ENCODE measurements at regions not wholly inside any gene's neighbourhood (a gene's known extent, or its start where the extent isn't known, plus 50 kb on each side); places are given as distances from the start of the nearest gene placed in this dataset.

- intact Hi-C loops (cut with DNase I): loop anchor here in 1 of 2 donors (10.0 kb wide), 1 partner anchor 302 kb away; no protein-coding TSS in a partner anchor
- DNase-seq (ENCODE audit: low spot score): no peak
Observed at GRCh38 chr14:31942166-31942841, 134.8 kb upstream of the ARHGAP5 start.

- no peak for DNase-seq (ENCODE audit: low spot score)
- intact Hi-C loops (cut with DNase I): loop anchor here in 1 of 2 donors (10.0 kb wide), 1 partner anchor 301 kb away; no protein-coding TSS in a partner anchor
Observed at GRCh38 chr14:31943217-31943799, 133.8 kb upstream of the ARHGAP5 start.

DNA sequence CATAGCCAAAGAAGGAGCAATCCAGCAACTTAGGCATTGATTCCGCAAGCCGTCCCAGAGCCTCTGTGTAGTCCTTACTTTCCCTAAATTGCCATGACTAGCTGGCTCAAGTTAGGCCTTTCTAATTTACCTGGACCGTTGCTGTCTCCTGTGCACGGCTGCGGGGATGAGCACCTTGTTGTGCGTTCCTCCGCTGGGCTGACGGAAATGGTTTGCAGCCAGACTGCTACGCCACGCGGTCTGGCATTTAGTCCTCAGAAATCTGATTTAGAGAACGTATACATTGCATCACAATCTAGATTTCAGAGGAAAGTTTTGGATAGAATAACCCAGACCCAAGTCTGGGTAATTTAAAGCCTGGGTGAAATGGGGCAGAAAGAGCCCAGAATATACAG, 133.2 kb upstream of the ARHGAP5 start:
- intact Hi-C loops (cut with DNase I): loop anchor here in 1 of 2 donors (10.0 kb wide), 1 partner anchor 301 kb away; no protein-coding TSS in a partner anchor

GRCh38 chr14:31944256-31945073, 132.6 kb upstream of the ARHGAP5 start:
- DNase-seq (ENCODE audit: low spot score): no peak
- intact Hi-C loops (cut with DNase I): loop anchor here in 1 of 2 donors (10.0 kb wide), 1 partner anchor 300 kb away; no protein-coding TSS in a partner anchor

More for the DNA sequence above, 133.2 kb upstream of the ARHGAP5 start:
- no peak for DNase-seq (ENCODE audit: low spot score)

DNA sequence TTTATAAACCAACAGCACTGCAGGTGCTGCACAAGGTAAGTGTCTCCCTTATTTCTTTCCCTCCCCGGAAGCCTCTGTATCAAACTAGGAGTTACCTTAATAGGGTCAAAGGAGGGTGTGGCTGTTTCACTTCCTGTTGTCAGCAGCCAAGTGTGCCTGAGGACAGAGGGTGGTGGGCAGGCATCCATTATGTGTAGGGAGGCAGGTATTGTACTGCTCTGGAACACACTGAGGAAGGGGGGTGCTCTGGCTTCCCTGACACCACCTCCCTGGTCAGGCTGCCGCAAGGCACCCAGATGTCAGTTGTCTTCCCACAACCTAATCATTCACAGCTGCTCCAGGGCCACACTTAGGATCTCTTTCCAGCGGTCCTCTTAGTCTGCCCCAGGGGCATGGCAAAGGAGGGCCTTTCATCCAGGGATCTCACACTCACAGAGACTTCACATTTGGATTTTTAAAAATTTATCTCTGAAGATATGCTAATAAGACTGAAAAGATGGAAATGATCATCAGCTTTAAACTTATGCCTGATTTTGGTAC, 132.0 kb upstream of the ARHGAP5 start:
- no peak for DNase-seq (ENCODE audit: low spot score)
- intact Hi-C loops (cut with DNase I): loop anchor here in 1 of 2 donors (10.0 kb wide), 1 partner anchor 300 kb away; no protein-coding TSS in a partner anchor

DNA sequence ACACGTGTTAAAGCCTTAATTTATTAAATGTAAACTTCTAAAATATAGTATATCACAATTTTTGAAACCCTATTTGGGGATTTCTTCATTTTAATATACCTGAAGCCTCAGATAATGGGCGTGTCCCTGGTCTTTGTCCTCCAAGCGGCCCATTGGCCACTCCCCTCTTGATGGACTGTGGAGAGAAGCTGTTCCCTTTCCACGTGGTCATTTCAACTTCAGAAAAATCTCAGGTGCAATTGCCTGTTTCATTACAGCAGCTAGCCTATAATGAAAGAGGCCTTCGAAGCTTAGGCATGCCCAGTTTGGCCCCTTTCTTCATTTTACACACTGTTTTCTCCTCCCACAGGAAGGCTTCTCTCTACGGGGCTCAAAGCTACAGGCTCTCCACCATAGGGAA, 131.4 kb upstream of the ARHGAP5 start:
- intact Hi-C loops (cut with DNase I): loop anchor here in 1 of 2 donors (10.0 kb wide), 1 partner anchor 299 kb away; no protein-coding TSS in a partner anchor

DNA sequence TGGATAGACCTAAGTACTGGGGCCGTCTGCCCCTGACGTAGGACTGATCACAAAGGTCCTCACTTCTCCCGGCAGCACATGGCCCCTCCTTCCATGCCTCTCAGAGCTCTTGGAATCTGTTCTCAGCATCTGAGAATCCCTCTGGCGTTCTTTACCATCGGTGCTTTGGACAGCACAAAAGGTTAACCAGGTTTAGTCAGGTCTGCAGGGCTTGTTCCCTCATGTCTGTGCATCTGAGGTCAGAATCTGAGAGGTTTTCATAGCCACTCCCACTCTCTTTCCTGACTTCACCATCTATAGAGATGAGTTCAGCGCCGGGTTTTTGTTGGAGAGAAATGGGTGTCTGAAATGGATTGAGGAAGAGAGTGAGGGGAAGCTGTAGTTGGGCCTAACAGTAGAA, 130.0 kb upstream of the ARHGAP5 start:
- DNase-seq (ENCODE audit: low spot score): no peak
- intact Hi-C loops (cut with DNase I): loop anchor here in 1 of 2 donors (10.0 kb wide), 1 partner anchor 298 kb away; no protein-coding TSS in a partner anchor

More for the DNA sequence above, 131.4 kb upstream of the ARHGAP5 start:
- DNase-seq (ENCODE audit: low spot score): no peak

- intact Hi-C loops (cut with DNase I): loop anchor here in 1 of 2 donors (2.0 to 10.0 kb wide), 2 partner anchors 69 to 297 kb away; no protein-coding TSS in a partner anchor
- DNase-seq (ENCODE audit: low spot score): no peak
Observed at GRCh38 chr14:31947680-31948595, 129.2 kb upstream of the ARHGAP5 start.

- DNase-seq (ENCODE audit: low spot score): no peak
Observed at GRCh38 chr14:31949709-31950108, 127.4 kb upstream of the ARHGAP5 start.

GRCh38 chr14:31950331-31950730, 126.8 kb upstream of the ARHGAP5 start:
- DNase-seq (ENCODE audit: low spot score): no peak
- intact Hi-C loops (cut with DNase I): no loop called here

More at GRCh38 chr14:31949709-31950108, 127.4 kb upstream of the ARHGAP5 start:
- intact Hi-C loops (cut with DNase I): loop anchor here in 1 of 2 donors (2.0 to 10.0 kb wide), 2 partner anchors 71 to 295 kb away; no protein-coding TSS in a partner anchor

- intact Hi-C loops (cut with DNase I): no loop called here
- peak; percentile 90 for DNase-seq (ENCODE audit: low spot score)
Observed at GRCh38 chr14:31950764-31951637, 126.1 kb upstream of the ARHGAP5 start.

DNA sequence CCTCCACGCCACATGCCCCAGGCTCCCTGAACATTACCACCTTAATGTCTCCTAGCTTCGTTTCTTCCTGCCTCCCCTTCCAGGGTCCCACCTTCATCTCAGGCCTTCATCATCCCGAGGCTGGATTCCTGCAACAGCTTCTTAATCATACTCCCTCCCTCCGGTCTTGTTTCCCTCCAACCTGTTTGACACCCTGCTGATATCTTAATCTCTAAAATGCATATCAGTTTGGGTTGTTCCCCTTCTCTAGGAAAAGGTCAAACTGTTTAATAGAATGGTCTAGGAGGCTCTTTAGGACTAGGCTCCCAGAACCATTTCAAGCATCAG, 125.5 kb upstream of the ARHGAP5 start:
- no peak for DNase-seq (ENCODE audit: low spot score)
- intact Hi-C loops (cut with DNase I): no loop called here

DNA sequence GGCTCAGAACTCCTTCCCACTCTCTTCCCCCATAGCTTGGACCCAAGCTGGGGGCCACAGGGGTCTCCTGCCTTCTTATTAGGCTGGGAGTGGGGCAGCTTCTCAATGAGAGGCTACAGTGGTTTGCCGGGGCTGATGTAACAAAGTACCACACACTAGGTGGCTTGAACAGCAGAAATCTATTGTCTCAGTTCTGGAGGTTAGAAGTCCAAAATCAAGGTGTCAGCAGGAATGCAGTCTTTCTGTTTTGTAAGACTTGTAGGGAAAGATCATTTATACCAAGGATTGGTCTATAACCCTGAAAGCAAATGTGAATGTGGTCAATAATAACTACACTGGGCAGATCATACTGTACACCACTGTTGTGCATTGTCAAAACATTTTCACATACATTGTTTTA, 124.5 kb upstream of the ARHGAP5 start:
- intact Hi-C loops (cut with DNase I): no loop called here
- no peak for DNase-seq (ENCODE audit: low spot score)

DNA sequence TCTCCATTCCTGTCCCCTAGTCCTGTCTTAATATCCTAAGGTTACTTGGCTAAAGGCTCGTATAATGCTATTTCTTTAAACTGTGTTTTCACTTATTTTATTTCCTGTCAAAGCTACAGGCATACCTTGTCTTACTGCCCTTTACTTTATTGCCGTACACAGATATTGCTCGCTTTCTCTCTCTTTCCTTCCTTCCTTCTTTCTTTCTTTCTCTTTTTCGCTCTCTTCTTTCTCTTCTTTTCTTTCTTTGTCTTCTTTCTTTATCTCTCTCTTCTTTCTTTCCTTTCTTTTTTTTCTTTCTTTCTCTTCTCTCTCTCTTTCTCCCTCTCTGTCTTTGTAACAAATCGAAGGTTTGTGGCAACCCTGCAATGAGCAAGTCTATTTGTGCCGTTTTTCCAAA, 123.9 kb upstream of the ARHGAP5 start:
- intact Hi-C loops (cut with DNase I): no loop called here
- no peak for DNase-seq (ENCODE audit: low spot score)

DNA sequence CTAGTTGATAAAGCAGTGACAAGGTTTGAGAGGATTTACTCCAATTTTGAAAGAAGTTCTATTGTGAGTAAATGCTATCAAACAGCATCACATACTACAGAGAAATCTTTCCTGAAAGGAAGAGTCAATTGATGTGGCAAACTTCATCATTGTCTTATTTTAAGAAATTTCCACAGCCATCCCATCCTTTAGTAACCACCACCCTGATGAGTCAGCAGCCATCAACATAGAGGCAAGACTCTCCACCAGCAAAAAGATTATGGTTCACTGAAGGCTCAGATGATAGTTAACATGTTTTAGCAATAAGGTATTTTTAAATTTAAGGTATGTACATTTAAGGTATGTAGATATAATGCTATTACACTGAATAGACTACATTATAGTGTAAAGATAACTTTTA, 122.1 kb upstream of the ARHGAP5 start:
- no peak for DNase-seq (ENCODE audit: low spot score)
- intact Hi-C loops (cut with DNase I): no loop called here

DNA sequence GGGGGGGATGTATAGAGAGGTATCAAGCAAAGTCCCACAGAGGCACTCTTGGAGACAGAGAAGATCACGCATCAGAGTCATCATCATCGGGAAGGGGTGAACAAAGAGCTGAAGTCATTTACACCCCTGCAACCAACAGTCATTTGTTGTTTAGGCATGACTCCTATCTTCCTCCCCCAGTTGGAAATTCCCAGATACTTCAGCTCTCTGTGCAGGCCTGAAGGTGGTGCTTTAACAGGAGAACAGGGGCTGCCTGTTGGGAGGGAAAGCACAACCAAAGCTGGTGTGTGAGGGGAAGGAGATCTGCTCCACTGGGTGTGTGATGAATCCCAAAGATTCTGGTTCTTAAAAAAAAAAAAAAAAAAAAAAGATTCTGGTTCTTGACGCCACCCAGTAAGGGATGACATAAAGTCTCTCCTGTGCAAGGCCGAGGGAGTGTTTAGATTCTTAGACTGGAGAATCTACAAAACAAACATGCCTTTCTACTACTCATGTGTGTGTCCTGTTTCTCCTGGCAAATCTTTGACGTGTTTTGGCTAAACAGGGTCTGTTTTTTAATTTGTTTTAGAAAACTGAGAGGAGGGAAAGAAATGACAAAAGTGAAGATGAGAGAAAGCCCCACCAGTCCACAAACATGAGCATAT, 121.0 kb upstream of the ARHGAP5 start:
- intact Hi-C loops (cut with DNase I): loop anchor here in 1 of 2 donors (1.0 kb wide), 1 partner anchor 90 kb away; no protein-coding TSS in a partner anchor
- DNase-seq (ENCODE audit: low spot score): no peak

DNA sequence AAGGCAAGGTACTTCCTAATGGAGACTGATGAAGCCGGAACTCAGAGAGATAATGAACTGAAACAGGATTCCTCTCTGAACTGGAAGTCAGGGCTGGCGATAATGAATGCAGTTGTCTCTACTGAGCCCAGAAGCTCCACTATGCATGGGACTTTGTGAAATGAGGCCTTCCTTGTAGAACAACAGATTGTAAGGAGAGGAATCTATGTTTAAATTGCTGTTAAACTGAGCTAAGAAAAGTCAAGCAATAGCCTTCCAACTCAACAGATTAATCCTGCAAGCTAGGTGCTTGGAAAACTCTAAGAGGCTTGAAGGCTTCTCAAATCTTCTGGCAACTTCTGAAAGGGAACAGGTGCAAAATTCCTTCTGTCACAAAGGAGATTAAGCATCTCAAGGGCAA, 119.5 kb upstream of the ARHGAP5 start:
- intact Hi-C loops (cut with DNase I): no loop called here
- DNase-seq (ENCODE audit: low spot score): no peak

Measured in posterior vena cava (tissue), 2 donors.